OCI-LY1 (cell line): ENCODE measurements at regions not wholly inside any gene's neighbourhood (a gene's known extent, or its start where the extent isn't known, plus 50 kb on each side); places are given as distances from the start of the nearest gene placed in this dataset.

ENCODE experiments used
- CTCF ChIP-seq: fragments of 200-600 bp; sonication (generic), shearing (Covaris generic); IDR thresholded peaks from 2 replicates; pipeline ENCODE4 v1.5.1; 2017; ENCODE audit warnings: mild to moderate bottlenecking, antibody characterized with exemption, low read length, moderate library complexity, mixed read lengths
- EZH2 ChIP-seq: fragments of 200-600 bp; sonication (generic), shearing (Covaris generic); IDR thresholded peaks from 2 replicates; pipeline ENCODE4 v1.8.0; 2017; ENCODE audit warnings: borderline replicate concordance, mixed run types, mild to moderate bottlenecking, antibody characterized with exemption, low read length, moderate library complexity, mixed read lengths

- TF ChIP-seq EZH2 (no peak), CTCF (no peak)
These were observed 207.3 kb downstream of the TUSC7 start for GRCh38 chr3:116916836-116917235.
